ENCODE measurements at regions not wholly inside any gene's neighbourhood (a gene's known extent, or its start where the extent isn't known, plus 50 kb on each side); places are given as distances from the start of the nearest gene placed in this dataset.
A peak's percentile ranks its signal among the peaks of the same experiment; 100 is the strongest.

DNA sequence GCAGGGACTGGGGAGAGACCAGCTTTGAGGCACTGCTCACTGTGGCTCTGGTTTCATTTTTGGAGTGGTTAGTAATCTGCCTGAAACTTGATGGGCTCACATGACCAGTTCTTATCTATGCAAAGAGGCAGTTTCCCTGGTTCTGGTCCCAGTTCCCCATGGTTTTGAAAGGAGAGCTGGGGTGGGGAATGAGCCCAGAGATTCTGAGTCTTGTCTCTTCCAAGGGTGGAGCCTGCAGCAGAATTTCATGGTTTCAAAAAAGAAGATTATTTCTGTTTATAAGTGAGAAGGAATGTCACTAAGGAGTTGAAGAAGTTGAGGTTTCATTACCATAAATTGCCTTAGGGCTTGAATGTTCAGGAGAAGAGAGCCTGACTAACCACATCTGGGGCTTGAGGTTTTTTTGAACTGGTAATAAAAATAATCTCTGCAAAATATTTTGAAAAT lies 190.2 kb upstream of the HABP2 start:
- DNase-seq (ENCODE audit: low read depth in 2 of 2): no peak

DNA sequence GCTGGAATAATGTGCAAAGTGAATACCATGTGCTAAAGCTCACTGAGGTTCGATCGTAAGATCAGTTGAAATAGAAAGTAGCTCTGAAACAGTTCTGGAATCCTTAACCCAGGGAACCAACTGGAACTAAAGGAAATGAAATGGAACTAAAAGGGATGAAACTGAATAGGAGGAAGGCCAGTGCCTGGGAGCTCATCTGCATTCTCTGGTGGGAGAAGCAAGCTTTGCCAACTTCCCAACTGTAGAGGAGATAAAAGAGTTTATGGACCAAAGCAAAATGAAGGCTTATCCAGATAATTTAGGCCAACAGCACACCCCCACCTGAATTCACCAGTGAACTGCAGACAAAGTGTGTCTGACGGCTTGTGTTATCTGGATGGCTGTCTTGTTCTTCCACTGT lies 188.6 kb upstream of the HABP2 start:
- no peak for DNase-seq (ENCODE audit: low read depth in 2 of 2)

DNA sequence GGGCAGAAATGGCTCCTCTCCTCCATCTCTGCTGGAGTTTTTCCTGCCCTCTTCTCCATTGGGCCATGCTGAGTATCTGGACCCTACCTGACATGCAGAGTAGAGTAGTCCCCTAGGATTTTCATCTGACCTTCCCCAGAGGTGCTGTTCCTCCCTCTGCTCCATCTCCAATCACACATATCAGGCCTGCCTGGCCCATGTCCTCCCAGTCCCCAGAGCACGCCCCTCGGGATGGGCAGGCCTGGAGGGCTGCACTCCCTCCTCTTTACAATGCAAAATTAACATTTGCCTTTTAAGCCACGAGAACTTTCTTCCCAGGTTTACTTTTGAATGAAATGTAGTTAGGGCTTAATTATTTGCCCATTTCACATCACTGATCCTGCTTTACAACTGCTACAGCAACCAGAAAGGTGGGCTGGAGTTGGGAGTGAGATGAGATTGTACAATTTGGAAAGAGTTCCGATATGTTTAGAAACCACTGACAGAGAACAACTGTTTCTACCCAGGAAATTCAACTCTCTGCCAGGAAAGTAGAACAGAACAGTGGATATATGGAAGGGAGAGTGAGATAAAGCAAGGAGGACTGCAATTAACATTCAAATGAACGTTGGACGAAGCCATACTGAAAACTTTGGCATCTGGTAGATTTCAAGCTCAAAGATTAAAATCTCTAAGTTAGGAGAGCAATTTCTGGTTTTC lies 184.0 kb upstream of the HABP2 start:
- no peak for DNase-seq (ENCODE audit: low read depth in 2 of 2)

DNA sequence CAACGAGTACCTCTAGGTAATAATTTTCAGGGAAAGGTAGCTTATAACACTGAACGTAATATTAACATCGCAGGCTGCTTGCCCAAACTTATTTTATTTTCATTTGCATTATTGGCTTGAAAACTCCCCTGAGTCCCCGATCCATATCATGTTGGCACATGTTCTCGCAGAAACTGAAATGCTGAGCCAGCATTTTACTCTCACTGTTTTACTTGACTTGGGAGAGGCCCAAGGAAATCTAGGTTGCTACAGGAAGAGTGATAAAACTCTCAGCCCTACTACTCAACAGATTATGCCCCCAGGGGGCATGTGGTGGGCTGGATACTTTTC lies 183.5 kb upstream of the HABP2 start:
- no peak for DNase-seq (ENCODE audit: low read depth in 2 of 2)

DNA sequence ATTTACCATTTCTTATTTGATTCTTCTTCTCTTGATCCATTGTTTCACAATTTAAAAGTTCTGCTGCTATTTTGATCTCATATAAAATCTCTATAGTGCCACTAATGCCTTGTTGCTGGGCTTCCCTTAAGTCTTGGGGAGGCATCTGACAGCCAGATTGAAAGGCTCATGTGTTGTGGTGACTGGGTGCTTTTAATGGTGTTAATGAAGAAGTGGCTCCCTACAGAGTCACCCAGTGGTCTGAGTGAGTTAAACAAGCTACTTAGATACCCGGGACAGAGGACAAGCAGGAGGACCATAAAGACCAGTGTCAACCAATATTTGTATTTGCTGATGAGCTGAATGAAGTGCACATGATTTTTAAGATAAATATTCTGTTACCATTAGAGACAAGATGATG lies 176.4 kb upstream of the HABP2 start:
- no peak for DNase-seq (ENCODE audit: low read depth in 2 of 2)

DNA sequence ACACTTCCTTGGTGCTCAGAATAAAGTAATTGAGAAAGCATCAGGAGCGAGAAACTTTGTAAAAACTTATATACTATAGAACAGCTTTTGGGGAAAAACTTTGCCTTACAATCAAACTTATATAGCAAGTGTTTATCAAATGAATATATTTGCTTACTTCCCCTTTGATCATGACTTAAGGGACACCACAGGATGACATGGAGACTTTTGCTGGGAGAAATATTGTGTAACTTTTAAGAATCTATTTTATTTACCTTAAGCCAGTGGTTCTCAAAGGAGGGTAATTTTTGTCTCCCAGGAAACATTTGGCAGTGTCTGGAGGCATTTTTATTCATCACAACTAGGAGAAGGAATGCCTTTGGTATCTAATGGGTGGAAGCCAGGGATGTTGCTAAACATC lies 173.8 kb upstream of the HABP2 start:
- DNase-seq (ENCODE audit: low read depth in 2 of 2): no peak

DNA sequence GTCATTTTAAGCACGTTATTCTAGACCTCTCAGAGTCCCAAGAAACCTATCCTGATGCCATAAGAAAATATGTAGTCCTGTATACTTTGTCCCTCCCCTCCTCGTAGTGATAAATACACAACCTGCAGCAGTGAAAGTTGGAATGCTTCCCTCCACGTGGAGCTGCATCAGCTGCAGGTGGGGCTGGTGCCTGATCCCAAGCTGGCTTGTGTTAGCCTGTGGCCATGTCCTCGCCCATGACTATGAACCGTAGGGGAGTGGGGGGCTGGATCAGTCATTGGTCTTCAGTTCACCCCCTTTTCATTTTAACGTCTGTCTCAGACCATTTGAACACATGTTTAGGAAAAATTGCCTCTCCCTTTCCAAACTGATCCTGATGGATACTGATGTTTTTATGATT lies 171.4 kb upstream of the HABP2 start:
- DNase-seq (ENCODE audit: low read depth in 2 of 2): no peak

DNA sequence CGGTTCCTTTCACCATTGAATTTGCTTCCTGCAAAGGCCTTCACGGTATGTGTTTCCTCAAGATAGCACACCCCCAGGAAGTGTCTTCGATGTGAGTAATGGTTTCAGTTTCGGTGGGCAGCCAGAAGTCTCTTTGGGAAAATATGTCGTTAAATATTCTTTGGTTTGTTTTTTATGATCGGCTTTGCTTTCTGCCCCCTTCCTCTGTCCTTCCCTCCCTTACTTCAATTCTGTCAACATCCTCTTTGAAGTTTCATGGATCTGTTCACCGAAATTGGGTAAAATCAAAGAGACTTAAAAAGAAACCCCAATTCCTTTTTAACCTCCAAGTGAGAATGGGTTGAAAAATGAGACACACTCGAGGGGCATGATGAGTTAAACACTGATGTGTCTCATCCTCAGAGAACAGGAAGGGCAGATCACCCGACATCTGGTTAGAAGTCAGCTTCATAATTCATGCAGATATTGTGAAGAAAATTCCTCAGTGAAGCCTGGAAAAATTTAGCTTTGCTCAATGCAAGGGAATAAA lies 170.8 kb upstream of the HABP2 start:
- peak in 1 of 2 donors; percentile 74 for DNase-seq (ENCODE audit: low read depth in 2 of 2)

DNA sequence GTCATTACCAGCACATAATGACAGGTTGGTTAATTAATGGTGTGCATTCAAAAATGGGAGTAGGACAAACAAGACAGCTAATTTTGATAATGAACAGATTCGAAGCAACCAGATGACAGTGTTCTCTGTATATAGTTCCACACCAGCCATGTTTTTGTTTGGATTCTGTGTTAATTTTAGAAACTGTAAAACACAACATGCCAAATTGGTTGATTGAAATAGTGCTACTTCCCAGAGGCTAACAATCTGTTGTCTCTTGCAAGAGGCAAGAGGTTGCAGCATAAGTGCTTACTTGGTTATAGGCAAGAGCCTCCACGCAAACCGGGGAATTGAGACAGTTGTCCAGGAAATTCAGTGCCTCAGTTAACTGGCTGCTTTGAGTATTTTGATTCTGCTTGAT lies 170.2 kb upstream of the HABP2 start:
- DNase-seq (ENCODE audit: low read depth in 2 of 2): no peak

DNA sequence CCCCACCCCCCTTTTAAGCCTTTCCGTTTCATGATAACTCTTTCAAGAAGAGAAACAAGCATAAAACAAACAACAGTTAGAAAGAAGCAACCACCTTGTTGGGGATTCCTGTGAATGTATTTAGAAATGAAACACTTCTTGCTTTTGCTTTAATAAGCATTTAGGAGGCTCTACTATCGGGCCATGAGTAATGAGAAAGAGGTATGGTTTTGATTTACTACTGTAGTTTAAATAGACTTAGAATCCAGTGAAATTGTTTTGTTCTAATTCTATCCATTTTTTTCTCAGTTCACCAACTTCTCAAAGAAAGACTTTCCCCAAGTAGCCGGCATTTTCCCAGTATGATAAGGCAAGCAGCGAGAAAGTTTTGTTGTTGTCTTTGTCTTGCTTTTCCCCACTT lies 168.7 kb upstream of the HABP2 start:
- no peak for DNase-seq (ENCODE audit: low read depth in 2 of 2)

DNA sequence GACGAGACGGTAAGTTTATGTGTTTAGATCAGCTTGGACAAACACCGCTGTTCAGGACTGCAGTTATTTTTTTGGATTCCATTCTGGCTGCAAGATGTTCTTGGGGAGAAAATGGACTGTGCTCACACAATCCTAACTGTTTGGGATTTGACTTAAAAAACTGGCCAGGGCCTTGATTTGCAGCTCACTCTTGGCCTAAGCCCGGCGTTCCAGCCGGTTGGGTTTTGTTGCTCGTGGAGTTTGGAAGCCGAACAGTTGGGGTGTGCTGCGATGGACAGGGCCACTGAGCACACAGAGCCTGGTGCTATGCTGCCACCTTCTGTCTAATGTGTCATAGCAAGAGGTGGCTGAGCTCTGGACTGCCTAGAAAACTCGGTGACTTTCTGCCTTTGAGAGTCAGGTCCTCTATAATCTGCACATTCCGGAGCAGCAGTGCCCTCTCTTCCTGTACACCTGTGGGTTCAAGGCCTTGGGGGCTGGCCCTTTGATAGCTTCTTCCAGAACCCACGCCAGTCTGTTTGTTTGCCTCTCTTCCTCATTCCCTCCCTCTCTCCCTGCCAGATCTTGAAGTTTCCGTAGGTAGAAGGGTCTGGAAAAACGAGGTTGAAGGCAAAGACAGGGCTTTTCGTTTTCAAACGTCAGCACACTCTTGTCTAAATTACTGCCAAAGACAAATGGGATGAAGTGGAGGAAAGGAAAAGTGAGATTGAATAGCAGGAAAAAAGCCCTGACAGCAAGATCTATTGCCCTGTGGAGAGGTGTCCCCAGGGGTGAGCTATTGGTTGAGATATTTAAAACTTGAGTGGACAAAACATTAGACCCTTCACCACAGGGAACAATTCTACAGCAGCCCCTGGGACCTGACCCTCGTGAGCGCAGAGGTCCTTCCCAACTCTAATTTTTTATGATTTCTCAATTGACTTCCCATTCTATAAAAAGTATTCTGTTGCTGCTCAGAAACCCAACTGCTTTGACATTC lies 167.5 kb upstream of the HABP2 start:
- DNase-seq (ENCODE audit: low read depth in 2 of 2): peak; percentile 75 to 85

DNA sequence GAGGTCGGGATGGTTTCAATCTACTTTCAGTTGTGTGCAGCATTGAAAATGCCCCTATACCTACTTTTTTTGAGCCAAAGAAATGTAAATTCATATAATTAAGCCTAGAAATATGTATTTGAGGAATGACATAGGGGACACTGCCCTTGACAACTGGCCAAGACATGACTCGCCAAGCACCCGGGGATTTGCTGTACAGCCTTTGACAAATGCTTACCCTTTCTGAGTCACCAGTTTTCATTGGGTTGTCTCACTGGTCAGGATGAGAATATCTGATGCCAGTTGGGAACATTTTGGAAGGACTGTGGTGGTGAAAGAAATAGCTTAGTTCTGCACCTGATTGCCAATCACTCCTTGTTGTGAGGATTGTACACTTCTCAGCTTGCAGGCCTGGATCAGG lies 166.8 kb upstream of the HABP2 start:
- peak in 1 of 2 donors; percentile 41 for DNase-seq (ENCODE audit: low read depth in 2 of 2)

DNA sequence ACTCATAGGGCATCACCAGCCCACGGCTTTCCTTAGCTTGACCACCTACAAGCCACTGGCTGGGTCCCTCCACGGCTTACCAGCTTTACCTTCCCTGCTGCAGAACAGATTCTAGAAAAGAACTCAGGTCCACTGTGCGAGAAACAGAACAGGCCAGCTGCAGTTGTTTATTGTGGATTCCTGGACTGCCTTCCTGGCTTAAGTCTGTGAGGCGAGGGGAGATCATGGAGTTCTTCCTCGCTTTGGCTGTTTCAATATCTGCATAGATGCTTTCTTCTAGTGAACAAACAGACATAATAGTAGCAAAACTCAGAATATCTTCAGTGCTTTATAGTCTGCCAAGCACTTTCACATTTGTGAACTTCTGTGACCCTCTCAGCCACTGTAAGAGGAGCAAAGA lies 162.9 kb upstream of the HABP2 start:
- no peak for DNase-seq (ENCODE audit: low read depth in 2 of 2)

DNA sequence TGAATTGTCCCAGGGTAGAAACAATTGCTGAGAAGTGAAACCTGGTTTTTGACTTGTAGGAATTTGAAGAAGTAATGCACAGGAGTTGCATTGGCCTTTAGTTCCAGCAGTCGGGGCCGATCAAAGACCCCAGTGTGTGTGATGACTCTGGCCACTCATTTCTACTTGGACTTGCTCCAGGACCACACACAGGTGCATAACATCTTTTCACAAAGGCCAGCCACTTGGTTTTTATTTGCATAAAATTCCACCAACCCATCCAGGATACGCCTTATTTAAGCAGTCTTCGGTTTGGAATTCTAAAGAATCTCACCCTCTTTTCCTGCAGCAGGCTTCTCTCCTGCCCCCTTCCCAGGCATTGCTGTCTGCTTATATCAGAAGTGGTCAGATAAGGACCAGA lies 162.0 kb upstream of the HABP2 start:
- DNase-seq (ENCODE audit: low read depth in 2 of 2): no peak

DNA sequence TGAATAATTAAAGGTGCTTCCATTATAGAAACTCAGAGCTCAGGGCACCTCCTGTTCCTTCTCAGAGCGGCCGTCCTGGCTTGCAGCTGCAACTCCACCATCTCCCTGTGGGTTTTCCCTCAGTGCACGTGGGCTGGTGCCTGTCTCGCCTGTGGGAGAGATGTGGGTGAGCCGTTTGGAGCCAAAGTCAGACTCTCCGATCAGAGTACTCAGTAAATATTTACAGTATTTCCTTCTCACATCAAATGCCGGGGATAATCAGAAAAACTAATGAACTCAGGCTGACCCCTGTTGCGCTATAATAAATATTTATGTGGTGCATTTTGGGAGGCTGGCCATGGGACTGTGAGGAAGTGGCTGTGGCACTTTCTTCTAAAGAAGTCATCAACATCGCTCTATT lies 155.8 kb upstream of the HABP2 start:
- DNase-seq (ENCODE audit: low read depth in 2 of 2): no peak

DNA sequence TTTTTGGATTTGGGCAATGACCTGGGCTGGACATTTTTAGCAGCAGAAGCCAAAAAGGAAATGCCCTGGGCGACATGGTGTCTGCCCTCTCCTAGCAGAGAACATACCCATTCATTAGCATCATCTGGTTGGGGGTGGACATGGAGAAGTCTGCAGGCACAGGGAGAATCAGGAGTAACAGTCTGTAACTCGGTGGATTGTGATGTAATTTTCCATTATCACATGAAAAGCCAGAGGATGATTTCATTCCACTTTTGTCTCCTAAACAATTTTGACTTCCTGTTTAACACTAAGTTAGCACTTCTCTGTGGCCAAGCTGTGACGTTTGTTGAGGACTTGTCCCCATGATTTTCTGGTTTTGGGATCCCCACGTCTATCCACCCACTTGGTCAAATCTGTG lies 153.8 kb upstream of the HABP2 start:
- DNase-seq (ENCODE audit: low read depth in 2 of 2): peak in 1 of 2 donors; percentile 31

DNA sequence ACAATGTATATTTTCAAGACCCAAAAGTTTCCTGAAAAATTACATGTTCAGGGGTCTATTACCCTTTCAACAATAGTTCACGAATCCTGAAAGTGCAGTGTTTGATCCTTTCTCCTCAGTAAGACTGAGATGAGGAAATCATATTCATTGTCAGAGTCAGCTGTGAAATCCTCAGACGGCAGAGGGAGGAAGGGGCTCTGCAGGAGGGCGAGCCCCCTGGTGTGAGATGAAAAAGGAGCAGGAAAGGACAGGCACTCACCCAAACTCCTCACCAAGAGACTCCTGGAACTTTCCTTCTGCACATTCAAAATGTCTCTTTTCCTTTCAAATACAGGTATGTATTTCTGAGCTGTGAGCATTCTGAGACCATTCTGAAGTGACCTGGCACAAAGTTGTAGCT lies 150.3 kb upstream of the HABP2 start:
- no peak for DNase-seq (ENCODE audit: low read depth in 2 of 2)

DNA sequence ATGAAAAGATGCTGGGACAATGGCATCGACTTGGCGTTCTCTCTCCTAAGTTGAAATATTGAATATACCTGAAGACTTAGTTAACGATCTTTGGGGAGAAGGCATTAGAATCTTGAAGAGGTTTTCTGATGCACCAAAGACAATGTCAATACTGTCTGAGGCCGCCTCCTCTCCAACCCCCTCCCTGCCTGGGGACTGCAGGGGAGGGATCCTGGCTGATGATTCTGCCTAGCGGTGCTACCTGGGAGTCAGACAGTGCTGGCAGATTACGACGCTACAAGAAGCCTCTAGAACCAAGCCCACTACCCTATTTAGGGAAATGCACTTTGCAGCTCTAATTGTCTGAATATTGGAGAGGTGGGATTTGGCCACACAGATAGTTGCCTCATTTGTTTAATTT lies 145.6 kb upstream of the HABP2 start:
- DNase-seq (ENCODE audit: low read depth in 2 of 2): no peak

DNA sequence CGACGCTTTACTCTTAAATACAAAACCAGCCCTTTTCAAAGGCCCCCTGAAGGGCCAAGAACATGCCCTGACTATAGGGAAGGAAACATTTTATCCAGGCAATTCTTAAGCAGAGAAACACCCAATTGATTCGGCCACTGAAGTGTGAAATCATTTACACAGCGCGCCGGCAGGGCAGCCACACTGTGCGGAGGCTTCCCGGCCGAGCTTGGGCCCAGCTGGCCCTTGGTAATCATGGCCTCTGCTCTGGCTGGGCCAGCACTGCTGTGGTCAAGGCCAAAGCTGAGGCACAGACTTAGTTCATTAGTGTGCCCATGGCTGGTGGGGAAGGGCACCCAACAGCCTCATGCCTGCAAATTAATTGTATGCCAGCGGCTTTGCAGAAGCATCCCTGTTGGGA lies 143.7 kb upstream of the HABP2 start:
- no peak for DNase-seq (ENCODE audit: low read depth in 2 of 2)

DNA sequence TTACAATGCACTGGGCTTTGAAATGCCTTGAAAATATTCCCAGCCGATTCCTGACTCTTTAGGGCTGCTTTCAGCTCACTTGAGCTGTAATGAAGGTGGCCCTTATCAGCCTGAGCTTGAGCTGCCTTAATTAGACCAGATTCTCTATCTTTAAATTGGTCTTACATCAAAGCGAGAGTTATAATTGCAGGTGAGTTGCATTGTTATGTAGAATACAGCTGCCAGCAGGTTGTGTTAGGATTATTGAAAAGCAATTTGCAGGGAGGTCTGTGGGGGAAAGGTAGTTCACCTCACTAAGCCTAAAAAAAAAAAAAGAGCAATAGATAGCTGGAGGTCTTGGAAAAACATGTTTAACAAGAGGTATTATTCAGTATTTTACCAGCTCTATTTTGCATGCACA lies 142.2 kb upstream of the HABP2 start:
- no peak for DNase-seq (ENCODE audit: low read depth in 2 of 2)

DNA sequence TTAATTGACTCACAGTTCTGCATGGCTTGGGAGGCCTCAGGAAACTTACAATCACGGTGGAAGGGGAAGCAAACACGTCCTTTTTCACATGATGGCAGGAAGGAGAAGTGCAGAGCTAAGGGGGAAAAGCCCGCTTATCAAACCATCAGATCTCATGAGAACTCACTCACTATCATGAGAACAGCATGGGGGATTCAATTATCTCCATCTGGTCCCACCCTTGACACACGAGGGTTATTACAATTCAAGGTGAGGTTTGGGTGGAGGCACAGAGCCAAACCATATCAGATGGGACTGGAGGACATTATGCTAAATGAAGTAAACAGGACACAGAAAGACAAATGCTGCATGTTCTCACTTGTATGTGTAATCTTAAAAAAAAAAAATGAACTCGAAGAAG lies 141.4 kb upstream of the HABP2 start:
- DNase-seq (ENCODE audit: low read depth in 2 of 2): no peak

DNA sequence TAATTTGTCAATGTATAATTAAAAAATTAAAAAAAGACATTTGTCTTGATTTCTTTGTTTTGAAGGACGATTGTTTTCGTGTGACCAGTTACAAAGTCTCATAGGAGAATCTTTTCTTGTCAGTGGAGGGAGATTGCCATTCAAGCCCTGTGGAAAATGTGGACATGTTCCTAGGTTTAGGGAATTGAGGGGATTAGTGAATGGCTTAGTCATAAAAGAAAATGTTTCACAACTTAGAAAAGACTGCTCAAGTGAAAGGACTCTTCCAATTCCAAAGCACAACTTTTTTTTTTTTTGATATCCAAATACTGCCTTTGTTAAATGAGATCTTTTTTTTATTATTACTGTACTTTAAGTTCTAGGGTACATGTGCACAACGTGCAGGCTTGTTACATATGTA lies 140.7 kb upstream of the HABP2 start:
- no peak for DNase-seq (ENCODE audit: low read depth in 2 of 2)

DNA sequence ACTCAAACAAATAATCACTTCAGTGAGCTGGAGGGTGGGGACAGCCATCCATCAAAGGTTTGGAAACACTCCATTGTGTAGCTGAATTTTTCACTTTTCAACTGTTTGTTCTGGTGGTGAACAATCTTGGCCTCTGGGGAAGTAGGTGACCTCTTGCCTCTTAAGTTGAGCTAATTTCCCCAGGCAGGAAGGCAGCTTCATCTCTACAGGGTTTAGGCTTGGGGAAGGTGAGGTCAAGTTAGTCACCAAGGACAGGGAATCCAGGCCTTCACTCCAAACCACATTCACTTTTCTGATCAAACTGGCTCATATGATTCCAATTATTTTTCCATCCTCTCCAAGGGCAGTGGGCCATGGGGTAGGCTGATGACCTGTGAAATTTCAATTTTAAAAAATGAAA lies 138.3 kb upstream of the HABP2 start:
- no peak for DNase-seq (ENCODE audit: low read depth in 2 of 2)

Measured in dermis microvascular lymphatic vessel endothelial cell (primary cell).